GM18867 (cell line): ENCODE measurements at regions not wholly inside any gene's neighbourhood (a gene's known extent, or its start where the extent isn't known, plus 50 kb on each side); places are given as distances from the start of the nearest gene placed in this dataset.

ENCODE experiments used
- ATAC-seq: cut with Tn5 transposase; IDR thresholded peaks from one replicate; pipeline ENCODE4 v1.9.1; 2021; ENCODE audit warnings: mild to moderate bottlenecking, moderate library complexity; ENCODE audit not compliant: unreplicated experiment

DNA sequence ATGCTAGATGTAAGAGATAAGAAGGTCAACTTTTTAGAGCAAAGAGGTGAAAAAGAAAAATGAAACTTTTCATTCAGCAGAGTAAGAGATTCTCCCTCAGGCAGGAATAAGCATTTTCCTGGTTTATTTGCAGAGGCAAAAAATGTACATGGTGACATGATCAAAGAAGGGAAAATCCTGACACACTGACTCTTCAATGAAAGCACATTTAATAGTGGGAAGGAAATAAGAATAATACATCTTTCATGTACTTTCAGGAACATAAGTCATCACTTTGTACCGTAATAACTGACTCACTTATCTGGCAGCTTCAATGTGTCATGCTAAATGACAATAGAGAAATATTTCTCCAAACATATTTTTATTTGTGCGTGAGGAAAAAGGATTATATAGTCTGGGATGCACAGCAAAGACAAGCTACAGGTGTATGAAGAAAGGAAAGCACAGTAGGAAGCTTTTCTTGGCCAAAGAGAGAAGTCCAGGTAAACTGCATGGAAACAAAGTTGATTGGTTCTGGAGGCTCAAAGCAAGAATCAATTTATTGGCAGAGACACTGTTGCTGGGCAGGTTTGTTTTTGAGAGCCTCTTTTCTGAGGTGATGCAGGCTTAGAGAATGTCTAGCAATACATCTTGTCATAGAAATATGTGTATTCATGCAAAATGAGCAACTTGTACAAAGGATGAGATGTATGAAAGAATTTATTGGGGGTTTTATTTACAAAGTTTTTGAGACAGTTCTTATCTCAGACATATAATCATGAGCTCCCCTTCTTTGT, 1409.0 kb downstream of the PLA2G4A start:
- no peak for ATAC-seq

GRCh38 chr1:188240772-188241406, 1412.1 kb downstream of the PLA2G4A start:
- ATAC-seq, result no peak

DNA sequence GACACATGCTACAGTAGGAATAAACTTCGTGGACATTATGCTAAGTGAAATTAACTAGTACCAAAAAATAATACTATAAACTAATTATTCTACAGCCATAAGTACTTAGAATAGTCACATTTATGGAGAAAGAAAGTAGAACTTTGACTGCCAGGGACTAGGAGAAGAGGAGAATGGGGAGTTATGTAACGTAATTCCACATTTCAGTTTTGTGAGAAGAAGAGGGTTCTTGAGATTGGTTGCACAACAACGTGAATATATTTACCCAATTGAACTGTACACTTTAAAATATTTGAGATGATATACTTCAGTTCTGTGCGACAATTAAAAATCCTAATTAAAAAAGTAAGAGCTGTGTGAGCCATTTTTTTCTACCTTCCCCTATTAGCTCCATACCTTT, 1412.9 kb downstream of the PLA2G4A start:
- ATAC-seq, result no peak

DNA sequence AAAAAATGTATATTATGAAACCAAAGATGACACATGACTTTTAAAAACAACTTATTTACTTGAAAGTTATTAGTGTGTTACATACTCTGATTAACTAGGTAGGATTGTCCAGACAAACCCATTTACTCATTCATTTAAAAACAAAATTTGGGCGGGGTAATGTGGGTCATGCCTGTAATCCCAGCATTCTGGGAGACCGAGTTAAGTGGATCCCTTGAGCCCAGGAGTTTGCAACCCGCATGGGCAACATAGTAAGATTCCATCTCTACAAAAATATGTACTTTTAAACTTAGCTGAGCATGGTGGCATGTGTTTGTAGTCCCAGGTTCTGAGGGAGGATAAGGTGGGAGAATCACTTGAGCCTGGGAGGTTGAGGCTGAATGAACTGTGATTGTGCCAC, 1414.7 kb downstream of the PLA2G4A start:
- no peak for ATAC-seq

GRCh38 chr1:188244681-188245080, 1415.9 kb downstream of the PLA2G4A start:
- no peak for ATAC-seq

DNA sequence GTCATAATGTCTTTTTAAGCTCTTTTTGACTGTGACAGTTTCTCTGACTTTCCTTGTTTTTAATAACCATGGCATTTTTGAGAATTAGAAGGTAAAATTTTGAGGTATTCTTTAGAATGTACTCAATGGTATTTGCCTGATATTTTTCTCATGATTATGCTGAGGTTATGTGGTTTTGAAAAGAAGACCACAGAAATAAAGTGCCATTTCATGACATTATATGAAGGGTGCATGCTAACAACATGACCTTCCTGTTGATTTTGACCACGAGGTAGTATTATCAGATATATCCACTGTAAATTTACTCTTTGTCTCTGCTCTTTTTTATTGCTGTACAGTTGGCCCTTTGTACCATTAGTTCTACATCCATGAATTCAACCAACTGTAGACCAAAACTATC, 1418.5 kb downstream of the PLA2G4A start:
- ATAC-seq, result no peak

GRCh38 chr1:188249811-188250210, 1421.1 kb downstream of the PLA2G4A start:
- ATAC-seq, result no peak

DNA sequence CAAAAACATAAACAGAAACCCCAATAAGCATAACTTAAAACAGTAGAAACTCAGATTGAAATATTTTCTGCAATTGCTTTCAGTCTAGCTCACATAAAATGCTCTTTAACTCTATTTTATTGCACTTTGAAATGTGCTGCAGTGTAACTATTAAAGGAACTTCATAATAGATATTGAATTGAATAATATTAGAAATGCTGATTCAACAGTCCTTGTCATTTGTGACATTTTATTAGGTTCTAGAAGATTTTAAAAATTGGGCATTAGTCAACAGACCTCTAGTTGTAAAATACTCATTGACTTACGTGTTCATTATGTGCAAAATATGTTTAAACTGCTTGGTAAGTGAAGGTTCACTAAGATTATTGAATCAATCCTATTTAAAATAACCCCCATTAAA, 1422.3 kb downstream of the PLA2G4A start:
- no peak for ATAC-seq

- ATAC-seq, result no peak
Measured at GRCh38 chr1:188261849-188262248, 1433.1 kb downstream of the PLA2G4A start.

DNA sequence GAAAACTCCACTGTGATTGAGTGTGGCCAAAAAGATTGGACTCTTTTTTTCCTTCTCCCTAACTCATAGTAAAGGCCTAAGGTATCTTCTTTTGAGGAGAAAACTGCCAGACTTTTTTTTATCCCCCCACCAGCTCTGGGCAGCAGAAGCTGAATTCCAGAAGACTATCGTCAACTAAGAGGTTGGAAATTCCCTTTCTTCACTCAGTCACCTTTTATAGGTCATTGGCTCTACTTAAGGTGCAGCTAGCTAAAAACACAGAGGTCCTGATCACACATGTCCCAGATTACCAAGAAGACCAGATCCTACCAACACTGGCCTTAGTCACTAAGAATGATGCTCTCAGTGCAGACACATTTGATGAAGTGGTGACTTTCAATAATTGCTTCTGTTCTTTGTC, 1441.2 kb downstream of the PLA2G4A start:
- no peak for ATAC-seq

- no peak for ATAC-seq
Measured at GRCh38 chr1:188270497-188270896, 1441.7 kb downstream of the PLA2G4A start.

DNA sequence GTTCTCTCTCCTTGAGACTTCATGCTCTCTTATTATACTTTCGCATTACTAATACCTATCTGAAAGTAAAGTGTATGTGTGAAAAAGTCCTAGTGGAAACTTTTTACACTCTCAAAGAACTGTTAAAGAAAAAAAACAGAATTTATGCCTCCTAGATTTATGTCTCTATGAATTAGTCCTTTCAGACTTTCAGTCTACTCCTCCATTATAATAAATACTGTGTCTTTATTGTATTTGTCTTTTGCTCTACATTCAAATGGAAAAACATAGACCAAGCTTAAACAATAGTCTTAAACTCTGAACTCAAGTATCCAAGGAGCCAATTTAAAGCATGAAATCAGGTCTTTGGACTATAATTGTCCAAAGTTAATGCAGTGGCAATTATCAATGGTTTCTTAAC, 1449.0 kb downstream of the PLA2G4A start:
- no peak for ATAC-seq

DNA sequence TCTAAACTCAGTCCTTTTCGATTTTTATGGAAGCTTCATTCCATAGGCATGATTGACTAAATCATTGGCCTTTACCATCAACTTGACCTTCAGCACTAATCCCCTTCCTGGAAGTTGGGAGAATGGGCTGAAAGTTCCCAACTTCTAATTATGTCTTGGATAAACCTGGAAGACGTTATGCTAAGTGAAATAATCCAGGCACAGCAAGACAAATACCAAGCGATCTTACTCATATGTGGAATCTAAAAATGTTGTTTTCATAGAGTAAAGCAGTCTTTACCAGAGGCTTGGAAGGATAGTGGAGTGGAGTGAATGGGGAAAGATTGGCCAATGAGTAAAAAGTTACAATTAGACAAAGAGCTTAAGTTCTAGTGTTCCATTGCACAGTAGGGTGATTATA, 1453.2 kb downstream of the PLA2G4A start:
- no peak for ATAC-seq

GRCh38 chr1:188295157-188295556, 1466.4 kb downstream of the PLA2G4A start:
- no peak for ATAC-seq

DNA sequence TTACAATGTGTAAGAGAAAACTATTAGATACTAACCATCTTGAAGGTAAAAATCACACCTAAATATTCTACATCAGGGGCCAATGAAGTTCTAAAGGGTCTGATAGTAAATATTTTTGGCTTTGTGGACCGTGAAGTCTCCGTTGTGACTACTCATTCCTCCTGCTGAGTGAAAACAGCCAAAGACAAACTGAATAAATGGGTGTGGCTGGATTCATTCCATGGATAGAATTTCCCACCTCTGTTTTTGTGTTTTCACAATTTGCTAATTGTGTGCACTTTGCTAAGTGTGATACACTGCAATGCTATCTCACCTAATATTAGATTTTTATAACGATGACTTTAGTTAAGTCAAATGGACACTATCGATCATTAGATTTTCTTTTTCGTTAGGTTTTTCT, 1474.0 kb downstream of the PLA2G4A start:
- ATAC-seq, result no peak

GRCh38 chr1:188314557-188315137, 1485.9 kb downstream of the PLA2G4A start:
- no peak for ATAC-seq

GRCh38 chr1:188317894-188318293, 1489.1 kb downstream of the PLA2G4A start:
- no peak for ATAC-seq

GRCh38 chr1:188325211-188325610, 1496.5 kb downstream of the PLA2G4A start:
- no peak for ATAC-seq

DNA sequence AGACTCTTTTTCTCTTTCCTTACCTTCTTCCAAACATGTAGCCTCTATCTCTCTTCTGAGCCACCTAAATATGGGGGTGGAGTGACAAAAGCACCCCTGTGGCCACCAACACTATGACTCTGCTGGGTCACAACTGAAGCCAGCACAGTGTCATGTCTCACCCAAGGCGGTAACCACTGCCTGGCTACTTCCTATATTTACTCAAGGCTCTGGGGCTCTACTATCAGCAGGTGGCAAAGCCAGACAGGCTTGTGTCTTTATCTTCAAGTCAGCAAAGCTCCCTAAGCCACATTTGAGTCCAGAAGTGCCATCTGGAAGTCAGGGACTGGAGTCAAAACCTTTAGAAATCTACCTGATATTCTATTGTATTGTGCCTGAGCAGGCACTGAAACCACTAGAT, 1515.2 kb downstream of the PLA2G4A start:
- ATAC-seq, result no peak

- ATAC-seq, result no peak
Measured at GRCh38 chr1:188350104-188350503, 1521.4 kb downstream of the PLA2G4A start.

DNA sequence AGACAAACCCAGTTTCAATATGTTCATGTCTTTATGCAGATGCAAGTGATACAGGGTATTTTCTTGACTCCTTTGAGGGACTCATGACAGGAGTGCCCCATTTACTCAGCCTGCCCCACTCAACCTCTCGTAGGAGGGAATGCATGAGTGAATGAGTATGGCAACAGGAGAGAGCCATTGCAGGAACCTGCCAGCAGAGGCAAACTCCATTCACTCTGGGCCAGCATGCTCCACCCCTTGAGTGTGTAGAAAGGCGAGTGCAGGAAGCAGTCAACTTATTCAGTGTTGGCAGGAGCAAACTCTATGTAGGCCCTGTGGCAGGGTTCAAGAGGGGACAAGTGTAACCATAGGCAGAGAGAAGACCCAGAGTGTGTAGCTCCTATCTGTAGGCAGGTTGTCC, 1526.3 kb downstream of the PLA2G4A start:
- ATAC-seq, result no peak

DNA sequence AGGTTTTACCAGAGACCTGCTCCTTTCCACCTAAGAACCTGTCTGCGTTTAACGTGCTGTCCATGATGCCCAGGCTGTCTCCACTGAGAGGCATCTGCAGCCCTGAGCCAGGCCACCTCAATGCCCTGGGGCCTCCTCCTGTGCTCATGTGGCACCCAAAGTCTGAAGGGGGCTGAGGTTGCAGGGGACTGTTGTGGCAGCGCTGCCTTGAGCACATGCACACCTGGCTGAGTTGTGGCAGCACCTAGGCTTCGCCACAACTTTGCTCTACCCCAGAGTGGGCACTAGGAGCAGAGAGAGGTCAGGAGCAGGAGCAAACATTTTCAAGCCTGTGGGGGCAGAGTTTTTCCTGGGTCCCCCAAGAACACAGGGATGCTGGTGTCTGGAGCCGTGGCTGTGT, 1527.1 kb downstream of the PLA2G4A start:
- ATAC-seq, result no peak
